GM12878 (cell line): ENCODE measurements at regions not wholly inside any gene's neighbourhood (a gene's known extent, or its start where the extent isn't known, plus 50 kb on each side); places are given as distances from the start of the nearest gene placed in this dataset.

ENCODE experiments used
- ATAC-seq: fragments of 200-7000 bp; cut with Tn5 transposase; 3 replicates; pipeline ENCODE4 v1.9.1; 2020; ENCODE audit warnings: mild to moderate bottlenecking, moderate library complexity
- BruUV-seq: library from RNA; stranded (reverse); fragments of 400-500 nt; replicated peaks from 2 replicates; lab custom pipeline; 2021; lab: Mats Ljungman, UMichigan
- CTCF ChIA-PET: fragments of 300-600 bp; sonication (Branson Sonifier 250); formaldehyde crosslinking; extraction: SDS; loops from one replicate; lab custom pipeline; 2021; ENCODE audit warnings: inconsistent platforms; lab: Yijun Ruan, JAX
- POLR2A ChIA-PET: fragments of 350-600 bp; formaldehyde crosslinking; extraction: SDS; loops from one replicate; lab custom pipeline; 2021; ENCODE audit warnings: inconsistent platforms; lab: Charles Lee
- RAD21 ChIA-PET: fragments of 300-600 bp; sonication (Branson Sonifier 250); formaldehyde crosslinking; loops from one replicate; lab custom pipeline; 2023; ENCODE audit warnings: antibody characterized with exemption; ENCODE audit not compliant: unreplicated experiment; lab: Charles Lee
- SMC1A ChIA-PET: fragments of 300-600 bp; sonication (Branson Sonifier 250); formaldehyde crosslinking; loops from one replicate; lab custom pipeline; 2023; ENCODE audit not compliant: unreplicated experiment, uncharacterized antibody; lab: Charles Lee
- DNase-seq: peaks from one replicate; pipeline ENCODE4 v3.0.0-alpha.2; 2011; ENCODE audit warnings: low read depth, low spot score
- FAIRE-seq: peaks from 3 replicates; lab custom pipeline; 2011; peaks lifted over from hg19 to GRCh38; lab: Jason Lieb, UNC
- H2AFZ ChIP-seq: 2 replicates; pipeline ENCODE4 v1.6.0; 2011; ENCODE audit warnings: low read depth, low read length, control low read depth; ENCODE audit not compliant: control insufficient read depth
- H3K27ac ChIP-seq: 2 replicates; pipeline ENCODE4 v1.5.1; 2011; ENCODE audit warnings: control low read depth; ENCODE audit not compliant: control insufficient read depth, insufficient read depth
- H3K27me3 ChIP-seq, 2 experiments: replicated peaks in 1 of 2; 2 replicates each; pipeline versions ENCODE4 v1.6.0 to v1.6.1; 2011; ENCODE audit warnings: low read length in 1 of 2; ENCODE audit not compliant: control insufficient read depth in 2 of 2, insufficient read depth in 2 of 2
- H3K36me3 ChIP-seq, 2 experiments: 2 replicates each; pipeline ENCODE4 v1.5.1; 2011; ENCODE audit warnings: low read length in 1 of 2; ENCODE audit not compliant: control insufficient read depth in 2 of 2, insufficient read depth in 2 of 2
- H3K4me1 ChIP-seq: 2 replicates; pipeline ENCODE4 v1.6.1; 2011; ENCODE audit warnings: mild to moderate bottlenecking, low read length, moderate library complexity, mixed read lengths; ENCODE audit not compliant: control insufficient read depth, insufficient read depth
- H3K4me2 ChIP-seq: 2 replicates; pipeline ENCODE4 v1.6.0; 2011; ENCODE audit warnings: control low read depth; ENCODE audit not compliant: control insufficient read depth, insufficient read depth
- H3K4me3 ChIP-seq: fragments of 200-600 bp; sonication (generic); 2 replicates; pipeline ENCODE4 v1.5.1; 2016
- H3K79me2 ChIP-seq: 2 replicates; pipeline ENCODE4 v1.6.0; 2011; ENCODE audit warnings: low read length; ENCODE audit not compliant: control insufficient read depth, insufficient read depth
- H3K9ac ChIP-seq: 2 replicates; pipeline ENCODE4 v1.8.0; 2011; ENCODE audit warnings: low read length, control low read depth, mixed read lengths; ENCODE audit not compliant: control insufficient read depth, insufficient read depth
- H3K9me3 ChIP-seq: replicated peaks from 3 replicates; pipeline ENCODE4 v1.5.1; 2011; ENCODE audit warnings: mild to moderate bottlenecking, low read length; ENCODE audit not compliant: control insufficient read depth, insufficient read depth
- H4K20me1 ChIP-seq: 2 replicates; pipeline ENCODE4 v1.6.0; 2011; ENCODE audit not compliant: control insufficient read depth, insufficient read depth
- ATF7 ChIP-seq: fragments of 450-650 bp; IDR thresholded peaks from 2 replicates; pipeline ENCODE4 v1.6.1; 2016; ENCODE audit warnings: low read depth, mild to moderate bottlenecking
- BACH1 ChIP-seq: fragments of 450-650 bp; IDR thresholded peaks from 2 replicates; pipeline ENCODE4 v1.6.1; 2017; ENCODE audit warnings: mild to moderate bottlenecking, borderline replicate concordance
- CREB1 ChIP-seq: IDR thresholded peaks from 2 replicates; pipeline ENCODE4 v1.6.1; 2012; ENCODE audit warnings: low read depth, mild to moderate bottlenecking, inconsistent platforms
- MEF2A ChIP-seq: IDR thresholded peaks from 2 replicates; pipeline ENCODE4 v1.6.1; 2011; ENCODE audit warnings: low read depth, mild to moderate bottlenecking, low read length, moderate library complexity; ENCODE audit not compliant: insufficient read depth
- MTA2 ChIP-seq: fragments of 450-650 bp; IDR thresholded peaks from 2 replicates; pipeline ENCODE4 v1.6.1; 2016; ENCODE audit warnings: low read depth, mild to moderate bottlenecking, moderate library complexity
- SMAD1 ChIP-seq: fragments of 450-650 bp; IDR thresholded peaks from 2 replicates; pipeline ENCODE4 v1.6.1; 2018; ENCODE audit warnings: mild to moderate bottlenecking, low read depth; ENCODE audit not compliant: partially characterized antibody
- SP1 ChIP-seq: IDR thresholded peaks from one replicate; pipeline ENCODE4 v1.6.1; 2011; ENCODE audit warnings: low read depth, low read length
- SREBF1 ChIP-seq: IDR thresholded peaks from 2 replicates; pipeline ENCODE4 v1.6.1; 2012; ENCODE audit warnings: mild to moderate bottlenecking, low read length
- SRF ChIP-seq, 2 experiments: IDR thresholded peaks; 2 replicates each; pipeline ENCODE4 v1.6.1; 2011; ENCODE audit warnings: low read depth in 2 of 2, low read length in 2 of 2, mild to moderate bottlenecking in 1 of 2, moderate library complexity in 1 of 2
- TARDBP ChIP-seq: IDR thresholded peaks from 2 replicates; pipeline ENCODE4 v1.6.1; 2016; ENCODE audit warnings: borderline replicate concordance
- ZNF687 ChIP-seq: fragments of 450-650 bp; IDR thresholded peaks from 2 replicates; pipeline ENCODE4 v1.6.1; 2017; ENCODE audit warnings: mild to moderate bottlenecking, moderate library complexity
- WGBS: methylation state at CpG from one replicate; pipeline ENCODE4 v1.1.6; 2016; ENCODE audit warnings: low lambda C conversion rate; ENCODE audit not compliant: insufficient replicate concordance, insufficient coverage; ENCODE audit errors: missing lambda C conversion rate; 5-methylcytosine and 5-hydroxymethylcytosine counted together
- in situ Hi-C: fragments of 300-500 bp; cut with MboI; formaldehyde crosslinking; loops from 9 replicates; pipeline ENCODE4 v1.14.3; 2018; ENCODE audit warnings: mixed read lengths
- intact Hi-C: fragments of 100-400 bp; cut with micrococcal nuclease; formaldehyde crosslinking; loops from one replicate; pipeline ENCODE4 v1.14.2; 2022; ENCODE audit not compliant: unreplicated experiment
- TF ChIP-seq, protein P1 (sequence below): IDR thresholded peaks from 2 replicates; pipeline ENCODE4 v1.6.1; 2011; ENCODE audit warnings: borderline replicate concordance, low read depth, mild to moderate bottlenecking, moderate library complexity, mixed read lengths, low read length; ENCODE audit not compliant: insufficient read depth; ENCODE audit errors: extremely low read length

- RAD21 ChIA-PET, result no interaction called here
- SMC1A ChIA-PET, result no interaction called here
- no TSS peak for BruUV-seq
- H3K9ac ChIP-seq, result no peak overlapping the region
- H3K79me2 ChIP-seq, result no peaks in the 10 kb centered on the region
- 23% methylated on average over 4 of the region's 4 CpGs for WGBS
- H3K4me1 ChIP-seq, result no peaks in the 10 kb centered on the region
- H3K27ac ChIP-seq, result no peak overlapping the region
- ATAC-seq (no peak), DNase-seq (no peak), FAIRE-seq (no peak)
- TF ChIP-seq ATF7, result peak; percentile 71
- no peak for TF ChIP-seq CREB1
- no peak for TF ChIP-seq SREBF1
- H3K9me3 ChIP-seq, result no peaks in the 10 kb centered on the region
- CTCF ChIA-PET, result no interaction called here
- H4K20me1 ChIP-seq, result no peaks in the 10 kb centered on the region
- in situ Hi-C loops, result no loop called here
- H2AFZ ChIP-seq, result no peak overlapping the region
- POLR2A ChIA-PET, result no interaction called here
- H3K27me3 ChIP-seq, result no peaks in the 10 kb centered on the region
- H3K36me3 ChIP-seq, result no peaks in the 10 kb centered on the region
- no peak overlapping the region for H3K4me2 ChIP-seq
- H3K4me3 ChIP-seq, result no peak overlapping the region
- intact Hi-C loops, result no loop called here
Measured at GRCh38 chr3:22421589-22421988, 670.6 kb upstream of the ZNF385D start.

DNA sequence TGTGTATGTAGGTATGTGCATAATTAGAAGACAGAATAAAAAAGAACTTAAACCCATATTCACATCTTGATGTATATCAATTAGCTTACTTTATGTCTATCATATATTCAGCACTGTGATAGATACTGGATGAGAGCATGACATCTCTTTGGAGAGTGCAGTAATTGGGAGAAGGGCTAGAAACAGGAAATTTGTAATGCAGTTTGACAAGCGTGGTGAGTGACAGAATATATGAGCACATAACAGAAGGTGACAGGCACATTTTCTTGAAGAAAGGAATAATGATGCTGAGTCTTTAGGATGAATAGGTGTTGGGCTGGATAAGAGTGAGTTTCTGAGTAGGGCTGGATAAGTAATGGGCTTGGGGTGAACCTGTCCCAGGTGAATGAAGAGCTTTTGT, 680.3 kb upstream of the ZNF385D start:
- Histone ChIP-seq H4K20me1 (no peaks in the 10 kb centered on the region), H3K36me3 (no peaks in the 10 kb centered on the region), H2AFZ (no peak overlapping the region), H3K79me2 (no peaks in the 10 kb centered on the region), H3K27ac (no peak overlapping the region), H3K4me2 (no peak overlapping the region), H3K9me3 (no peaks in the 10 kb centered on the region), H3K4me1 (no peaks in the 10 kb centered on the region), H3K27me3 (no peaks in the 10 kb centered on the region), H3K9ac (no peak overlapping the region), H3K4me3 (no peak overlapping the region)
- intact Hi-C loops, result no loop called here
- WGBS, result 0% methylated on average over 1 of the region's 1 CpG
- FAIRE-seq (no peak), ATAC-seq (no peak), DNase-seq (no peak)
- CTCF ChIA-PET, result no interaction called here
- in situ Hi-C loops, result no loop called here
- SMC1A ChIA-PET, result no interaction called here
- RAD21 ChIA-PET, result no interaction called here
- POLR2A ChIA-PET, result no interaction called here
- no TSS peak for BruUV-seq
- no peak for TF ChIP-seq TARDBP
- TF ChIP-seq MTA2, result no peak
- TF ChIP-seq SP1, result no peak
- TF ChIP-seq ZNF687, result no peak
- TF ChIP-seq, protein P1, sequence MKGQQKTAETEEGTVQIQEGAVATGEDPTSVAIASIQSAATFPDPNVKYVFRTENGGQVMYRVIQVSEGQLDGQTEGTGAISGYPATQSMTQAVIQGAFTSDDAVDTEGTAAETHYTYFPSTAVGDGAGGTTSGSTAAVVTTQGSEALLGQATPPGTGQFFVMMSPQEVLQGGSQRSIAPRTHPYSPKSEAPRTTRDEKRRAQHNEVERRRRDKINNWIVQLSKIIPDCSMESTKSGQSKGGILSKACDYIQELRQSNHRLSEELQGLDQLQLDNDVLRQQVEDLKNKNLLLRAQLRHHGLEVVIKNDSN, result no peak
- TF ChIP-seq SRF (IDR thresholded peaks at IDR 0.05; ENCODE audit: low read depth in 2 of 2, low read length in 2 of 2), result no peak
- TF ChIP-seq MEF2A, result no peak
- TF ChIP-seq SMAD1, result no peak
- TF ChIP-seq BACH1, result no peak
